HG02571 (cell line): ENCODE measurements at regions not wholly inside any gene's neighbourhood (a gene's known extent, or its start where the extent isn't known, plus 50 kb on each side); places are given as distances from the start of the nearest gene placed in this dataset.

Source experiments
- ATAC-seq: cut with Tn5 transposase; IDR thresholded peaks from one replicate; pipeline ENCODE4 v1.9.1; 2021; ENCODE audit warnings: mild to moderate bottlenecking, moderate library complexity; ENCODE audit not compliant: unreplicated experiment

DNA sequence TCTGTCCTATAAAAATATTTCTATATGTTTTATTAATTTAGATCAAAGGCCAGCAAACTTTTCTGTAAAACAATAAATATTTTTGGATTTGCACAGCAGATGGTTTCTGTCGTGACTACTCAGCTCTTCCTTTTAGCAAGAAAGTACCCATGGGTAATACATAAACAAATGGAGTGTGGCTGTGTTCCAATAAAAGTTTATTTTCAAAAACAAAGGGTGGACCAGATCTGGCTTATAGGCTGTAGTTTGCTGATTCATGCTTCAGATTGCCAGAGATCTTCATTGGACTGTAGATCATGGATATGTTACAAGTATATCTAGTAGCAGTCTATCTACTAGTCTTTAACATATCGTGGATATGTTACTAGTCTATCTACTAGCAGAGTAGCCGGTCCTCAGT, 590.5 kb downstream of the CSNK1G3 start:
- ATAC-seq: no peak

DNA sequence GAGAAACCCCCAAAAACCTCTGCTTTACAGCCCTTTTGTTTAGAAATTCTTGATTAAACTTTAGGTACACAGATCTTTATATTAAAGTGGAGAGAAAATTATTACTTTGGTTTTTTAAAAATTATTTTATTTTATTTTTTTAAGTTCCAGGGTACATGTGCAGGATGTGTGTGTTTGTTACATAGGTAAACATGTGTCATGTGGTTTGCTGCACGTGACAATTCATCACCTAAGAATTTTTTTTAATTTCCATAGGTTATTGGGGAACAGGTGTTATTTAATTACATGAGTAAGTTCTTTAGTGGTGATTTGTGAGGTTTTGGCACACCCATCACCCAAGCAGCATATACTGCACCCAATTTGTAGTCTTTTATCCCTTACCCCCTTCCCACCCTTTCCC, 581.7 kb downstream of the CSNK1G3 start:
- ATAC-seq: no peak

- ATAC-seq: no peak
Observed at GRCh38 chr5:124090115-124090514, 578.1 kb downstream of the CSNK1G3 start.

DNA sequence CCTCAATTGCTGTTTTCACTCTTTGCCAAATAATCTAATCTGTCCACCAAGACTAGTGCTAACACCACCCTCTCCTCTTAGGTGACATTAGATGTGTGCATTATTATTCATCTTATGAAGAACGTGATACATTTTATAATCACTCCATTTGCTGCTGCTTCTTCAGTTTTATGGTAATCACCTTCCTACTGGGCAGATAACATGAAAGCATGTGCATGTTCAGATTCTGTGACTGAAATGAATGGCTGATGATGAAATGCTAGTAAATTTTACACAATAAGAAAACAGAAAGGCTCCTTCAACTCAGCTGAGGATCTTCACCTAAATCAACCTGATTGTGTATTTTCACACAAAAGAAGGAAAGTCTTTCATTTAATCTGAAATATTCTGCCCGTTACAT, 577.6 kb downstream of the CSNK1G3 start:
- ATAC-seq: no peak

DNA sequence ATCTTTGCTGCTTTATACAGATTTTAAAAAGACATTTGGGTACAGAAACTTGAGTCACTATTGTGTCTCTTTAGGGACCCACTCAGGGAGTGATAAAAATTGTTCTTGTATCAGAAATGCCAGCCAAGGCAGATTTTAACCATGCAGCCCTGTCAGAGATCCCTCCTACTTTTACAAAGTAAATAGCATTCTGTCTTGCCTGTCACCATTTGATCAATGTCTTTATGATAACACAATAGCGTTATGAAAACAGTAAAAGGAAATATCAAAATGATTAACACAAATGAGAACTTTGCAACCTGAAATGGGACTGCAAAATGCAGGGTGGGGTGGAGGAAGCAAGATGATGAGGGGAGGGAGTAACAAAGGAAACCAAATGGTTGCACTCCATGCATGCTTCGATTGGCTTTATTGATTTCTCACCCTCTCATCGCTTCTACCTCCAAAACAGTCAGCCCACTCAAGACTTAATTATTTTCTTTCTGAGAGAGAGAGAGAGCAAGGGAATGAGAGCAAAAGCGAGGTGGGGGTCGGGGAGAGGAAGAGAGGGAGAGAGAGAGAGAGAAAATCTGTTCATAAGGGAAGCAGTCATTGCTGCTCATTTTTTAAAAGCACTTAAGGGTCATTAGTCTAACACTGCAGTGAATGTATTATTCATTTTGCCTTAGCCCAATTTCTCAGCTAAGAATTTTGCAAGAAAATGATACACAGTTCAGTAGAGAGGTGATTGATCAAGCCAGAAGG, 576.5 kb downstream of the CSNK1G3 start:
- no peak for ATAC-seq

DNA sequence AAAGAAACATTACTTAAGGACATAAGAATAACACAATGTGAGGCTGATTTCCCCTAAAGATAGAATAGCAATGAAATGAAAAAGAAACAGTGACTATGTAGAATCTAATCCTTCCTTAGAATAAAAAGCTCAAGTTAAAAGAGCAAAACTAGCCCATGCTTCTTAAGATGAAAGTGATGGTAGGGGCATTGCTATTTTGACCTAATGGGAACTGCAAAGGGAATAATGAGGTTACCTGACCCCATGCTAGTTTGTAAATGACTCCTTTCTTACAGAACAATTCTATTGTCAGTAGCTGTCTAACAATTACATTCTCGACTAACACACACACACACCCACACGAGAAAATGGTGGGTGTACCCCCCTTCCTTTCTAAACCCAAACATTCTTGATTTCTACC, 575.8 kb downstream of the CSNK1G3 start:
- no peak for ATAC-seq

DNA sequence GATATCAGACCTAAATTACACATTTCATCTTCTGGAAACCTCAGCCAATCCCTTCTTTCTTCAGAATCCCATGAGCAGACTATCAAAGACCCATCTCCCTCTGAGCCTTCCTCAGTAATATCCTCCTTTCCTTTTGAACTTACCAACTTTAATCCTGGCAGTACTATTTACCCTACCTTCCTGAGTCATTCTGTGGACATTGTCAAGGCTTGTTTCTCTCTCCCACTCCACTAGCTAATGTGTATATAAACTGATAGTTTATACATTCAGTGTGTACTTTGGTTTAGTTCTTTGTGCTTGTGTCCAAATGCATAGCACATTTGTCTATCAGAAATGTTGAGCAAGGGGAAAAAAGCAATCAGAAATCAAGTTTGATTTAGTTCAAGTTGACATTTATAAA, 568.3 kb downstream of the CSNK1G3 start:
- ATAC-seq: no peak

- ATAC-seq: no peak
Observed at GRCh38 chr5:124079062-124079461, 567.1 kb downstream of the CSNK1G3 start.

GRCh38 chr5:124074500-124074899, 562.5 kb downstream of the CSNK1G3 start:
- ATAC-seq: no peak

GRCh38 chr5:124072570-124072969, 560.6 kb downstream of the CSNK1G3 start:
- ATAC-seq: no peak

- ATAC-seq: no peak
Observed at GRCh38 chr5:124071039-124071438, 559.1 kb downstream of the CSNK1G3 start.

GRCh38 chr5:124065508-124065907, 553.5 kb downstream of the CSNK1G3 start:
- no peak for ATAC-seq

GRCh38 chr5:124064956-124065355, 553.0 kb downstream of the CSNK1G3 start:
- ATAC-seq: no peak

DNA sequence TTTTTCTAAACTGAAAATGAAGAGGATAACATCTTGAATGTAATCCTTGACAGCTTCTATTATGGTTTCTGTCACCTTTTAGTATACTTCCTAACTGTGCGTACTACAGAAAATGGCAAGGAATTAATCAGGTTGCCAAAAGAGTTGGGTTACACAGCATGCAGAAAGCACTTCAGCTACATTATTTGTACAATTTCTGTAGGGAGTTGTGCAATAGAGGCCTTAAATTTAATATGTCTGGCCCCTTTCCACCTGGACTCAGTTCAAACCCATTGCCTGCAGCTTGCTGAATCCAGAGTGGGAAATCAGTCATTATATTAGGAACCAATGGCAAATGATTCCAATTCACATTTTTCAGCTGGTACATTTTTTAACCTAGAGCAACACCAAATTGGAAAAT, 549.7 kb downstream of the CSNK1G3 start:
- no peak for ATAC-seq

DNA sequence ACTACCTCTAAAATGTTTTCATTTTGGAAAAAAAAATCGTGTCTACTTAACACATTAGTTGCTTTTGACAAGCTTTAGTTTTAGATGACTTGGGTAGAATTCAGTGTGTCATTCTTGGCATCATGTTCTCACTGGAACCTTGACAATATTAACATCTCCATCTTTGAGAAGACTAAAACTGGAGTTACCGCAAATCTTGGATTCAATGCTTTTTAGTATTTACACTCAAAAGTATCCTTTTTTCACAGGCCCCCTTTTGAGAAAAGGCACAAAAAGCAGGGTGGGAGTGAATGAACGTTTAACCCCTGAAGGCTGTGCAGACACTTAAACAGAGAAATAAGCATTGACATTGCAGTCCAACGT, 549.1 kb downstream of the CSNK1G3 start:
- ATAC-seq: no peak

DNA sequence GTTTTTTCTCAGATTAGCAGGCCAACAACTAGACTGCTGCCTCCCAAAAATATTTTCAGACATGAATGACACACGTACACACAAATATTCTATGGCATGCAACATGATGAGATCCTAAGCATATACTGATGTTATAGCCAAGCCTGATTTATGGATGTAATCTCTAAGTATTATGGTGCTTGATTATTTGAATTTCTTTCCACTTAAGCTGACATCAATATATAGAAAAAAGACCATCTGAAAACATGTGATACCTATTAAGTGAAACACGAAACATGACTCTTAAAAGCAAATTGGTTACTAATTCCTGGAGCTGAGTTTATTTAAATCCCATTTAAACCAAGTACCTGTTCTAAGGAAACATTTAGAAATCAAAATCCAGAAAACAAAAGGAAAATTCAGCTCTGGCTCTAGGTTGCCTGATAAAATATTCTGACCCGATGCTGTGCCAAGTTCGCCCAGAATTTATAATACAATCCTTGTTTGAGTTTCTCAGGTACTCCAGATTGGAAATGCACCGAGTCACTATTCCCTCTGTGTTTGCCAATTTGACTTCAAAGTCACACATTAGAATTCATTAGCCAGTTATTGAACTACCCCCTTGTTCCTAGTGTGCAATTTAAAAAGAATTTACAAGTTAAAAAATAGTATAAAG, 548.6 kb downstream of the CSNK1G3 start:
- ATAC-seq: no peak

- ATAC-seq: no peak
Observed at GRCh38 chr5:124060011-124060410, 548.0 kb downstream of the CSNK1G3 start.

GRCh38 chr5:124059200-124059599, 547.2 kb downstream of the CSNK1G3 start:
- ATAC-seq: no peak

- no peak for ATAC-seq
Observed at GRCh38 chr5:124057724-124058231, 545.8 kb downstream of the CSNK1G3 start.

- ATAC-seq: peak; percentile 55
Observed at GRCh38 chr5:124056991-124057723, 545.2 kb downstream of the CSNK1G3 start.

- peak; percentile 69 for ATAC-seq
Observed at GRCh38 chr5:124056326-124056990, 544.5 kb downstream of the CSNK1G3 start.
